ENCODE measurements at regions not wholly inside any gene's neighbourhood (a gene's known extent, or its start where the extent isn't known, plus 50 kb on each side); places are given as distances from the start of the nearest gene placed in this dataset.

DNA sequence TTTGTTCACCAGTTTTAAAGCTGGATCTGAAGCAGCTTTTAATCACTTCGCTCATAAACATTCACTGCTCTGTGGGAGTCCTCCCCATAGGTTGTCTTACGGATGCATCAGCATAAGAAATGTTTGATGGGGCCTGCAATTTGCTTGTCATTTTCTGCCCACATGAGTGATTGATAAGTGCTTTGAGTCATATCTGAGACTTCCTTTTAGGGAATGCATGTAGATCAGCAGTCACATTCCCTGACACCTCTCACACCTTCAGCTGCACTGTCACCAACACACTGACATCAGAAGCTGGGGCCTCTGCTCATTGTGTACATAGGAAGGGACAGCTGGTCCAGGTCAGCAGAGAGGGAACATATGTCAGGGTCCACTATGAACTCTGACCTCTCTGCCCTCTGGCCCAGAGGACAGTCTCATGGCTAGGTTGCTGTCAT is 84.1 kb upstream of the SPATA31D4 start:
- TF ChIP-seq CTCF (IDR thresholded peaks at IDR 0.05; ENCODE audit: low read depth, low read length, missing control alignments): no peak
- H3K4me3 ChIP-seq (ENCODE audit: low read depth, low read length): no peak overlapping the region
- DNase-seq (ENCODE audit: low read depth): no peak

DNA sequence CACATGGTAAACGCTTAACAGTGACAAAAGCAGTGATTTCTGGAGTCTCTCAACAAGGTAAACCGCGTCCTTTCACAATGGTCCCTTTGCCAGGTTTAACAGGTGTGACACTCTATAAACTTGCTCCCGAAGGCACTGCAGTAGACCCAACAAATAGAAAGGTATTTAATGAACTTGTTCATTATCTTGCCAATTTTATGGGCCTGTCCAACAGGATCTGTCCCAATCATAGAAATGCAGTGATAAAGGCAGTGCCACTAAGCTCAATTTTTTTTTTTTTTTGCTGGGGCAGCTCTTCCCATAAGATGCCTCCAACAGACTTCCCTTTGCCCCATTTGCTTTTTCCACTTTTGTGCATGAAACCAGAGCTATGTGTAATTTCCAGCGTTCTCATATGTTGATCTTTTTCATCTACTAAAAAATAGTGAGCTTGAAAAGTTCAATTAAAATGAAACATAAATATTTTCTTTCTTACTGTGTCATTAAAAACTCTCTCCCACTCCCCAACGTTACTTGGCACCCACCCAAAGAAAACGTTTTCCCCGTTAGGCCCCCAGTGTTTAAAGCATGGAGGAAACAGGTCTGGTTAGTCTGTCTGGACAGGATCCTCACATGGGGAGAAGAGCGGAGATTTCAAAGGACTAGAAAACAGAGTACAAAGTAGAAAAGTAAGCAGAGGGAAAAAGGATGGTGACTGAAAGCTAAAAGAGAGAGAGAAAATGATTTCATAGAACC is 80.9 kb upstream of the SPATA31D4 start:
- TF ChIP-seq CTCF (IDR thresholded peaks at IDR 0.05; ENCODE audit: low read depth, low read length, missing control alignments): no peak
- DNase-seq (ENCODE audit: low read depth): no peak
- H3K4me3 ChIP-seq (ENCODE audit: low read depth, low read length): no peak overlapping the region

DNA sequence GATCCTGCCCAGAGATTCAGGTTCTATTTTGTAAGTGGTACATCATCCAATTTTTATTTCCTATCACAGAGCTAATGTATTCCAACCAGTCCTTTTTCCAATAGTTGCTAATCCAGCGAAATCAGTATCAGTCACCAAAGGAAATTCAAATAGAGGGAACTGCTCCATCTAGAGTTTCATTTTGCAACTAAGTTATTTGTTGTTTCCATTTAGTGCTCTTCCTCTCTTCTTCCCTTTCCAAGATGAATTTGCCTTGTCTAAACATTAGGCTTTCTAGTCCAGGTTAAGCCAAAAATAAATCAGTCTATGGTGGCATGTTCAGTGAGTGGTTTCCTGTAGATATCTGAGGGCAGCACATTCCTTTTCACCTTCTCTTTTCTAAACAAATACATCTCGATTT is 79.8 kb upstream of the SPATA31D4 start:
- DNase-seq (ENCODE audit: low read depth): no peak
- peak; percentile 9 for TF ChIP-seq CTCF (IDR thresholded peaks at IDR 0.05; ENCODE audit: low read depth, low read length, missing control alignments)
- H3K4me3 ChIP-seq (ENCODE audit: low read depth, low read length): no peak overlapping the region

- TF ChIP-seq CTCF (IDR thresholded peaks at IDR 0.05; ENCODE audit: low read depth, low read length, missing control alignments): no peak
- H3K4me3 ChIP-seq (ENCODE audit: low read depth, low read length): no peak overlapping the region
- DNase-seq (ENCODE audit: low read depth): no peak
Observed at GRCh38 chr9:81849631-81850259, 78.5 kb upstream of the SPATA31D4 start.

DNA sequence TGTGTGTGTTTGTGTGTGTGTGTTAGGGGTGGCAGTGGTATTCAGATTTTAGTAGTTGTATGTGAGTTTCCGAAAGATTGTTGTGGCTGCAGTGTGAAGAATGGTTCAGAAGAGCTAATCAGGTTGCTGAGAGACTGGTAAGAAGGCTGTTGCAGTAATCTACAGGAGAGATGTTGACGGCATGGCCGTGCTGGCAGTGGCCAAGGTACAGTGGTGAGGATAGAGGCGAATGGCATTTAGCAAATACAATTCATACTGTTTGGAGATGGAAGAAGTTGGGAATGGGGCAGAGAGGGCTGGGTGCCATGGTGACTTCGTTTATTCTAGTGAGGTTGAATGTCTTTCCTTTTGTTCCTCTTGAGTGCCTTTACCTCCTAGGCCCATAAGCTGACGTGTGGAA is 77.5 kb upstream of the SPATA31D4 start:
- no peak for TF ChIP-seq CTCF (IDR thresholded peaks at IDR 0.05; ENCODE audit: low read depth, low read length, missing control alignments)
- no peak for DNase-seq (ENCODE audit: low read depth)
- H3K4me3 ChIP-seq (ENCODE audit: low read depth, low read length): no peak overlapping the region

DNA sequence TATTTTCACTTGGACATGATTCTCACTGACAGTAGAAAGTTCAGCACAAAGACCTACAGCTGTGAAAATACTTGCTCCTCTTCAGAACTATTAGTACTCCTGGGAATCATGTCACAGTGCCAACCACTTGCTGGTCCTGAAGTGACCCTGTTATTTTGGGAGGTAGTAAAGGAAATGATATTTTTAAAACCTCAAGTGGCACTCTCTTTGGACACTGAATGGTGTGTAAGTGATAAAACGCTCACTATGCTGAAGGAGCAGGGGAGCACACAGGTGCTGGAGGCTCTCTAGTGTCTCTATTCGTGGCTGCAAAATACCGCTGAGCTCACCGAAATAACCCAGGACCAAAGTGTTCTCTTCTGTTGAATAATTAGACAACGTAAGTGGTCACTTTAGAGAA is 76.9 kb upstream of the SPATA31D4 start:
- DNase-seq (ENCODE audit: low read depth): no peak
- TF ChIP-seq CTCF (IDR thresholded peaks at IDR 0.05; ENCODE audit: low read depth, low read length, missing control alignments): no peak
- no peak overlapping the region for H3K4me3 ChIP-seq (ENCODE audit: low read depth, low read length)

DNA sequence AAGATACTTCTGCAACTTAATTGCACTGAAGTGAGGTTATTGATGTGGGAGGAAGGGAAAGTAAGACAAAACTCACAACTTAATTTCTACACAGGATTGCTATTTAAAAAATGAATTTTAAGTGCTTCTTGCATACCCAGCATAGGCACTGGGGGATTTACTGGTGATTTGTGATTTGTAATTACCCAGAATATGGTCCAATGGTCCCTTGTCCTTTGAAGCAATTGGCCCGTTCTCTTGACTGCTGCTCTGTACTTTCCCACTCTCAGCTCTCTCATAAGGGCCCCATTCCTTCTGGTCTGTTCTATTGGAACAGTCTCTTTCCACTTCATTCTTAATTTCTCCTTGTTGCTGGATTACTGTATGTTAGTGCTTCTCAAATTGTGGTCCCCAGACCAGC is 75.4 kb upstream of the SPATA31D4 start:
- no peak for TF ChIP-seq CTCF (IDR thresholded peaks at IDR 0.05; ENCODE audit: low read depth, low read length, missing control alignments)
- DNase-seq (ENCODE audit: low read depth): no peak

More for the DNA sequence above, 75.4 kb upstream of the SPATA31D4 start:
- no peak overlapping the region for H3K4me3 ChIP-seq (ENCODE audit: low read depth, low read length)

Measured in GM12864 (cell line).